Upper lobe of right lung (tissue), 1 donor: ENCODE measurements at regions not wholly inside any gene's neighbourhood (a gene's known extent, or its start where the extent isn't known, plus 50 kb on each side); places are given as distances from the start of the nearest gene placed in this dataset.
A peak's percentile ranks its signal among the peaks of the same experiment; 100 is the strongest.

Experiments
- ATAC-seq: fragments of 200-7000 bp; cut with Tn5 transposase; one replicate; pipeline ENCODE4 v1.9.1; 2020; ENCODE audit warnings: mild to moderate bottlenecking, moderate library complexity
- DNase-seq: peaks from one replicate; pipeline ENCODE4 v3.0.0-alpha.2; 2020
- H3K27ac ChIP-seq: fragments of 200-600 bp; one replicate; pipeline ENCODE4 v1.8.0; 2022
- H3K27me3 ChIP-seq: fragments of 200-600 bp; one replicate; pipeline ENCODE4 v1.8.0; 2022; ENCODE audit warnings: mild to moderate bottlenecking
- H3K36me3 ChIP-seq: fragments of 200-600 bp; one replicate; pipeline ENCODE4 v1.8.0; 2022
- H3K4me1 ChIP-seq: fragments of 200-600 bp; one replicate; pipeline ENCODE4 v1.8.0; 2022
- H3K4me3 ChIP-seq: fragments of 200-600 bp; one replicate; pipeline ENCODE4 v1.8.0; 2022; ENCODE audit warnings: mild to moderate bottlenecking
- H3K9me3 ChIP-seq: fragments of 200-600 bp; one replicate; pipeline ENCODE4 v1.8.0; 2022
- CTCF ChIP-seq: fragments of 200-600 bp; IDR thresholded peaks from one replicate; pipeline ENCODE4 v1.8.0; 2022; ENCODE audit warnings: antibody characterized with exemption
- intact Hi-C: fragments of 100-400 bp; cut with DNase I; formaldehyde crosslinking; loops from one replicate; pipeline ENCODE4 v1.11.0; 2022
- donor health status: DM: no; HTN: yes; CAD: no; lungs with severe emphysema.

DNA sequence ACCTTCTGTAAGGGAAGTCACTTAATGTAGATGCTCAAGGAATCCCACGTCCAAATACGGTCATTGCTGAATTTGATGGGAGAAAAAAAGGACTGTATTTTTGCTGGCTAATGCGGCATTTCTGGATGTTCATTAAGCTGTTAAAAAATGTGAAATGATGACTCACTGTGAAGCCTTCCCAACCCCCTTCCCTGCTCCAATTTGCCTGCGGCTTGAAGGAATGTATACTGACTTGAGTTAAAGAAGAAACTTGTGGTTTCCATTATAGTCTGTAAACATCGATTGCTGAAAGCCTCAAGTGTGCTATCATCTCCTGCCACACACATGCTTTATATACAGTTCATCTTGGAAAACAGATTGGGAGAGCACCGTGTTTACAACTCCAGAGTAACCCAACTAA lies 249.1 kb upstream of the JAG1 start:
- no peak for DNase-seq
- Histone ChIP-seq H3K4me1 (peaks cover 3% of the 10 kb centered on the region), H3K27me3 (no peaks in the 10 kb centered on the region), H3K4me3 (no peak overlapping the region), H3K27ac (no peak overlapping the region), H3K9me3 (no peaks in the 10 kb centered on the region), H3K36me3 (no peaks in the 10 kb centered on the region)
- intact Hi-C loops = no loop called here
- ATAC-seq = no peak
- TF ChIP-seq CTCF = no peak

GRCh38 chr20:10924644-10925201 lies 250.9 kb upstream of the JAG1 start:
- H3K27me3 ChIP-seq = no peaks in the 10 kb centered on the region
- no peak overlapping the region for H3K27ac ChIP-seq
- TF ChIP-seq CTCF = no peak
- no peaks in the 10 kb centered on the region for H3K9me3 ChIP-seq
- H3K4me3 ChIP-seq = no peak overlapping the region
- no peaks in the 10 kb centered on the region for H3K36me3 ChIP-seq
- DNase-seq (no peak), ATAC-seq (peak; percentile 30)
- peaks cover 10% of the 10 kb centered on the region for H3K4me1 ChIP-seq
- intact Hi-C loops = no loop called here

GRCh38 chr20:10925767-10926166 lies 252.0 kb upstream of the JAG1 start:
- ATAC-seq (no peak), DNase-seq (no peak)
- H3K27me3 ChIP-seq = no peaks in the 10 kb centered on the region
- H3K27ac ChIP-seq = no peak overlapping the region
- no peaks in the 10 kb centered on the region for H3K36me3 ChIP-seq
- TF ChIP-seq CTCF = no peak
- intact Hi-C loops = no loop called here
- H3K9me3 ChIP-seq = no peaks in the 10 kb centered on the region
- H3K4me3 ChIP-seq = no peak overlapping the region
- peaks cover 10% of the 10 kb centered on the region for H3K4me1 ChIP-seq

GRCh38 chr20:10927011-10927583 lies 253.3 kb upstream of the JAG1 start:
- TF ChIP-seq CTCF = no peak
- Histone ChIP-seq H3K27me3 (no peaks in the 10 kb centered on the region), H3K4me3 (no peak overlapping the region), H3K4me1 (peaks cover 10% of the 10 kb centered on the region), H3K36me3 (no peaks in the 10 kb centered on the region), H3K27ac (no peak overlapping the region), H3K9me3 (no peaks in the 10 kb centered on the region)
- ATAC-seq = no peak
- no peak for DNase-seq
- intact Hi-C loops = no loop called here

DNA sequence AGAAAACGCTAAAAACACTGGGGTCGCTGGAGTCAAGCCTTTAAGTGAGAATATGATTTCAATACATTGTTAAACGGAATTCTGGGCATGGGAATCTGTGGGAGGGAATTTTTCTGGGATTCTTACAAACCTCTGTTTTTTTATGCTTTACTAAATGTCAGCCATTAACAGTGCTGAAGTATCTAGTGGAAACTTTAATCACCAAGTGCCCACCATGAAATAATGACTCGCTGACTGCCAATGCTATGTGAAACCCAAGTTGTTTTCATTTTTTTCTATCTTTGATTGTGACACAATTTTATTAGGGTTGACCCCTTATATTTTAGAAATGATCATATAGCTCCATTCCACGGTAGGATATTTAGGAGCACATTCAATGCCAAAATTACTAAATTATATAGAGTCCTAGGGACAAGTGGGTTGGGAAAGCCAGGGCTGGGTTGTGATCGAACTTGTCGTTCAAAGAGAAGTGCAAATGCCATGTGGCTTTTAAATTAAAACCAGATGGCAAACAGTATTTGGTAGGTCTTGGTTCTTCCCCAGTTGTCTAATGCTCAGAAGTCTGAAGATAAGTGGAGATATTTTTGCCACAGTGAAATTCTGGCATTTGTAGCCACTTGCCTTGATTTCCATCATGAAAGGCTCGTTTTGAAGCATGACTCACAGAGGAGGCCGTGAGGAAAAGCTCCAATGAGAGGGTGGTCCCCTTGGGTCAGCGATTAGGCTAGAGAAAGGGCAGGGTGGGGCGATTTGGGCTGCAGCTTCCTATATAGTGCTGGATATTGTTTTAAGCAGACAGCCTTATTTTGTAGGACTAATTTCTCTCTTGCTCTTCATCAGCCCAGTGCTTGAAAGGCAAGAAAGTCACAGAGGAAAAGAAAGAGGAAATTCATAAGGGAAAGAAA lies 254.4 kb upstream of the JAG1 start:
- Histone ChIP-seq H3K4me3 (no peak overlapping the region), H3K27me3 (no peaks in the 10 kb centered on the region), H3K36me3 (no peaks in the 10 kb centered on the region), H3K9me3 (no peaks in the 10 kb centered on the region), H3K27ac (no peak overlapping the region), H3K4me1 (peaks cover 10% of the 10 kb centered on the region)
- intact Hi-C loops = no loop called here
- TF ChIP-seq CTCF = no peak
- ATAC-seq = no peak
- no peak for DNase-seq
